ENCODE measurements at regions not wholly inside any gene's neighbourhood (a gene's known extent, or its start where the extent isn't known, plus 50 kb on each side); places are given as distances from the start of the nearest gene placed in this dataset.

- no peak for DNase-seq (ENCODE audit: low read depth)
- in situ Hi-C loops (cut with HindIII; ENCODE audit: low pct_unique_long_range_greater_than_20kb, low sequenced_read_pairs) = no loop called here
These were observed 65.2 kb upstream of the RSPO3 start for GRCh38 chr6:127053032-127053874.

- in situ Hi-C loops (cut with HindIII; ENCODE audit: low pct_unique_long_range_greater_than_20kb, low sequenced_read_pairs) = no loop called here
- DNase-seq (ENCODE audit: low read depth) = no peak
These were observed 64.6 kb upstream of the RSPO3 start for GRCh38 chr6:127053875-127054235.

GRCh38 chr6:127058027-127058426 lies 60.4 kb upstream of the RSPO3 start:
- in situ Hi-C loops (cut with HindIII; ENCODE audit: low pct_unique_long_range_greater_than_20kb, low sequenced_read_pairs) = no loop called here
- DNase-seq (ENCODE audit: low read depth) = no peak

- DNase-seq (ENCODE audit: low read depth) = no peak
- in situ Hi-C loops (cut with HindIII; ENCODE audit: low pct_unique_long_range_greater_than_20kb, low sequenced_read_pairs) = no loop called here
These were observed 59.5 kb upstream of the RSPO3 start for GRCh38 chr6:127058936-127059335.

Measured in Caki2 (cell line).